Activated naive CD4-positive, alpha-beta T cell treated with anti-CD3 and anti-CD28 coated beads, Interleukin-2, amount 50 U/mL, for 72 hours (primary cell): ENCODE measurements at regions not wholly inside any gene's neighbourhood (a gene's known extent, or its start where the extent isn't known, plus 50 kb on each side); places are given as distances from the start of the nearest gene placed in this dataset.
"Not testable (repeated sequence)": the region's sequence is repeated elsewhere in the genome, so short reads cannot be mapped to it uniquely, and the experiment has no call there.

Experiments used
- ATAC-seq, 2 donors: fragments of 150-1000 bp; cut with Tn5 transposase; 2 replicates each; pipeline ENCODE4 v1.10.0; 2021; ENCODE audit warnings: mild to moderate bottlenecking in 2 of 2, moderate library complexity in 2 of 2
- DNase-seq, 2 donors: peaks; one replicate each; pipeline ENCODE4 v3.0.0; 2021 to 2022; ENCODE audit warnings: low spot score in 2 of 2
- H3K27ac Mint-ChIP-seq, 2 donors: one replicate each; pipeline ENCODE4 v1.8.0; 2022; ENCODE audit warnings: mild to moderate bottlenecking in 2 of 2, mixed read lengths in 2 of 2
- H3K36me3 Mint-ChIP-seq, 2 donors: one replicate each; pipeline ENCODE4 v1.8.0; 2022; ENCODE audit warnings: mixed read lengths in 2 of 2
- H3K9me3 Mint-ChIP-seq, 2 donors: one replicate each; pipeline ENCODE4 v1.8.0; 2022; ENCODE audit warnings: mixed read lengths in 2 of 2

GRCh38 chr9:63450836-63451235 is 1834.2 kb downstream of the FOXD4L5 start:
- not testable (repeated sequence) for H3K9me3 Mint-ChIP-seq, H3K27ac Mint-ChIP-seq, ATAC-seq, H3K36me3 Mint-ChIP-seq
- DNase-seq: peak in 1 of 2 donors; percentile 30

- H3K9me3 Mint-ChIP-seq, H3K36me3 Mint-ChIP-seq, ATAC-seq, DNase-seq, H3K27ac Mint-ChIP-seq: not testable (repeated sequence)
Measured at GRCh38 chr9:63425123-63425522, 1859.9 kb downstream of the FOXD4L5 start.

- H3K36me3 Mint-ChIP-seq, H3K27ac Mint-ChIP-seq, DNase-seq, ATAC-seq, H3K9me3 Mint-ChIP-seq: not testable (repeated sequence)
Measured at GRCh38 chr9:63390897-63391296, 1894.1 kb downstream of the FOXD4L5 start.

GRCh38 chr9:63385479-63385878 is 1899.5 kb downstream of the FOXD4L5 start:
- H3K36me3 Mint-ChIP-seq, H3K27ac Mint-ChIP-seq, H3K9me3 Mint-ChIP-seq, DNase-seq, ATAC-seq: not testable (repeated sequence)

- not testable (repeated sequence) for DNase-seq, H3K36me3 Mint-ChIP-seq, H3K27ac Mint-ChIP-seq, H3K9me3 Mint-ChIP-seq, ATAC-seq
Measured at GRCh38 chr9:63379864-63380263, 1905.1 kb downstream of the FOXD4L5 start.

GRCh38 chr9:63354219-63354618 is 1930.8 kb downstream of the FOXD4L5 start:
- not testable (repeated sequence) for ATAC-seq, DNase-seq, H3K27ac Mint-ChIP-seq, H3K9me3 Mint-ChIP-seq, H3K36me3 Mint-ChIP-seq

- peak overlapping the region in 1 of 2 donors; percentile 88 for H3K27ac Mint-ChIP-seq
- not testable (repeated sequence) for ATAC-seq, DNase-seq, H3K36me3 Mint-ChIP-seq, H3K9me3 Mint-ChIP-seq
Measured at GRCh38 chr9:63347347-63347746, 1937.7 kb downstream of the FOXD4L5 start.

- H3K36me3 Mint-ChIP-seq, H3K9me3 Mint-ChIP-seq, ATAC-seq: not testable (repeated sequence)
- peak overlapping the region in 1 of 2 donors; percentile 81 for H3K27ac Mint-ChIP-seq
- peak in 1 of 2 donors; percentile 40 for DNase-seq
Measured at GRCh38 chr9:63346310-63347048, 1938.5 kb downstream of the FOXD4L5 start.

- not testable (repeated sequence) for H3K27ac Mint-ChIP-seq, H3K36me3 Mint-ChIP-seq, DNase-seq, H3K9me3 Mint-ChIP-seq, ATAC-seq
Measured at GRCh38 chr9:63344408-63344807, 1940.6 kb downstream of the FOXD4L5 start.

- not testable (repeated sequence) for H3K27ac Mint-ChIP-seq, H3K9me3 Mint-ChIP-seq, H3K36me3 Mint-ChIP-seq, ATAC-seq, DNase-seq
Measured at GRCh38 chr9:63342528-63342927, 1942.5 kb downstream of the FOXD4L5 start.

GRCh38 chr9:63337899-63338604 is 1947.0 kb downstream of the FOXD4L5 start:
- not testable (repeated sequence) for H3K9me3 Mint-ChIP-seq, ATAC-seq, H3K36me3 Mint-ChIP-seq
- peak overlapping the region; percentile 23 to 58 for H3K27ac Mint-ChIP-seq
- peak in 1 of 2 donors; percentile 36 for DNase-seq

- not testable (repeated sequence) for H3K36me3 Mint-ChIP-seq, ATAC-seq, H3K9me3 Mint-ChIP-seq
Measured at GRCh38 chr9:63335286-63335685, 1949.7 kb downstream of the FOXD4L5 start.

GRCh38 chr9:63334187-63334586 is 1950.8 kb downstream of the FOXD4L5 start:
- not testable (repeated sequence) for H3K27ac Mint-ChIP-seq, H3K36me3 Mint-ChIP-seq, ATAC-seq, DNase-seq, H3K9me3 Mint-ChIP-seq

More at GRCh38 chr9:63335286-63335685, 1949.7 kb downstream of the FOXD4L5 start:
- DNase-seq, H3K27ac Mint-ChIP-seq: not testable (repeated sequence)

GRCh38 chr9:63333083-63333482 is 1951.9 kb downstream of the FOXD4L5 start:
- not testable (repeated sequence) for H3K36me3 Mint-ChIP-seq, DNase-seq, H3K27ac Mint-ChIP-seq, H3K9me3 Mint-ChIP-seq, ATAC-seq

GRCh38 chr9:63328313-63328712 is 1956.7 kb downstream of the FOXD4L5 start:
- not testable (repeated sequence) for H3K9me3 Mint-ChIP-seq, ATAC-seq, DNase-seq, H3K27ac Mint-ChIP-seq, H3K36me3 Mint-ChIP-seq

GRCh38 chr9:63327211-63327610 is 1957.8 kb downstream of the FOXD4L5 start:
- not testable (repeated sequence) for H3K9me3 Mint-ChIP-seq, H3K27ac Mint-ChIP-seq, DNase-seq, H3K36me3 Mint-ChIP-seq, ATAC-seq

GRCh38 chr9:63326665-63327064 is 1958.3 kb downstream of the FOXD4L5 start:
- not testable (repeated sequence) for H3K27ac Mint-ChIP-seq, H3K36me3 Mint-ChIP-seq, DNase-seq, H3K9me3 Mint-ChIP-seq, ATAC-seq
